Endodermal cell (in vitro differentiated cells): ENCODE measurements at regions not wholly inside any gene's neighbourhood (a gene's known extent, or its start where the extent isn't known, plus 50 kb on each side); places are given as distances from the start of the nearest gene placed in this dataset.

Source experiments
- DNase-seq: peaks from one replicate; pipeline ENCODE4 v3.0.0-alpha.2; 2017
- H3K27ac ChIP-seq: 2 replicates; pipeline ENCODE4 v1.5.1; 2013; ENCODE audit warnings: mild to moderate bottlenecking, low read depth, low read length, moderate library complexity
- H3K27me3 ChIP-seq: 2 replicates; pipeline ENCODE4 v1.6.1; 2013; ENCODE audit warnings: mild to moderate bottlenecking, low read length, moderate library complexity; ENCODE audit not compliant: insufficient read depth, control insufficient read depth, poor library complexity, severe bottlenecking
- H3K36me3 ChIP-seq: 2 replicates; pipeline ENCODE4 v1.7.0; 2013; ENCODE audit warnings: mild to moderate bottlenecking, low read length, moderate library complexity; ENCODE audit not compliant: control insufficient read depth, insufficient read depth
- H3K4me1 ChIP-seq: one replicate; pipeline ENCODE4 v1.7.0; 2013; ENCODE audit warnings: low read length; ENCODE audit not compliant: control insufficient read depth, insufficient read depth
- H3K4me3 ChIP-seq: 2 replicates; pipeline ENCODE4 v1.5.1; 2013; ENCODE audit warnings: mild to moderate bottlenecking, low read length, moderate library complexity
- H3K9ac ChIP-seq: 2 replicates; pipeline ENCODE4 v1.6.1; 2013; ENCODE audit warnings: mild to moderate bottlenecking, low read length, moderate library complexity; ENCODE audit not compliant: poor library complexity, severe bottlenecking; ENCODE audit errors: extremely low read depth
- H3K9me3 ChIP-seq: 2 replicates; pipeline ENCODE4 v1.6.1; 2013; ENCODE audit warnings: mild to moderate bottlenecking, low read length, moderate library complexity; ENCODE audit not compliant: control insufficient read depth
- H3K27ac Mint-ChIP-seq: 2 replicates; pipeline ENCODE4 v1.8.0; 2020; ENCODE audit warnings: mixed read lengths
- H3K27me3 Mint-ChIP-seq: 2 replicates; pipeline ENCODE4 v1.8.0; 2021; ENCODE audit warnings: mild to moderate bottlenecking, mixed read lengths; ENCODE audit not compliant: insufficient read depth
- H3K36me3 Mint-ChIP-seq: 2 replicates; pipeline ENCODE4 v1.8.0; 2020; ENCODE audit warnings: low read depth, mixed read lengths
- H3K4me1 Mint-ChIP-seq: 2 replicates; pipeline ENCODE4 v1.8.0; 2020; ENCODE audit warnings: mixed read lengths
- H3K4me3 Mint-ChIP-seq: 2 replicates; pipeline ENCODE4 v1.8.0; 2020; ENCODE audit warnings: mild to moderate bottlenecking, moderate library complexity, mixed read lengths
- H3K9me3 Mint-ChIP-seq: 2 replicates; pipeline ENCODE4 v1.8.0; 2020; ENCODE audit warnings: mild to moderate bottlenecking, mixed read lengths
- WGBS, 2 experiments: methylation state at CpG; one replicate each; pipeline versions ENCODE4 v1.1.5 to v1.1.7; 2013; ENCODE audit warnings: missing lambda C conversion rate in 2 of 2, mixed read lengths in 1 of 2; ENCODE audit not compliant: insufficient coverage in 1 of 2, insufficient read length in 1 of 2; 5-methylcytosine and 5-hydroxymethylcytosine counted together
- TF ChIP-seq, protein P1 (sequence below): fragments of 200-600 bp; sonication (generic); conservative IDR thresholded peaks from 2 replicates; pipeline ENCODE4 v1.5.0; 2021; ENCODE audit warnings: antibody characterized with exemption, mild to moderate bottlenecking

DNA sequence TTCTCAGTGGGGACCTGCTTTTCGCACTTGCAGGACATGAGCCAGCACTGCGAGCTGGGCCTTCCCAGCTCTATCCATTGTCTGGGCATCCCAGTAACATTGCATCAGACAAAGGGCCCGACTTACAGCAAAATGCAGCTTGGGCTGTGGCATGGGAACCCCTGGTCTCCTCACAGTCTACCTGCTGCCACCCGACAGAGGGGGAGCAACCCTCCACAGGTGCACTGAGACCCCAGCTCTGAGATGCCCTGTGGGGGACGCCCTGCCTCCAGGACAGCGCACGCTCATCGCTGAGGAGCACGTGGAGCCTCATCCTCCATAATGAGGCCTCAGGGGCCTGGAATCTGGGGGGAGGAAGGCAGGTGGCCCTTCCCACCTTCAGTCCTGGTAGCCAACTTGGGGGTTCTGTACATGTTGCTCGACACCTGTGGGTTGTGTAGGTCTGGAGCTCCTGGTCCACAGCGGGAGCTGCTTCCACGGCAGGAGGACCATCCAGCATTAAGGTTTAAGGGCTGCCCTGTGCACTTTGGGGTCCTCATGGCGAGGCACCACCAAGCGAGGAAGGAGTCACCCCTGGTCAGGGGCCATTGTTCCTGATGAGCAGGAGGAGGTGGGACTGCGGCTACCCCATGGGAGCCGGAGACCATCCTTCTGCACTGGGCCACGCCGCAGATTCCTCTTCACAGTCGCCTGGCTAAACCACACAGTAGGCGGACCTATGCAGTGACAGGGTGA lies 376.5 kb upstream of the IRX1 start:
- DNase-seq: no peak
- H3K27ac Mint-ChIP-seq: no peak overlapping the region

DNA sequence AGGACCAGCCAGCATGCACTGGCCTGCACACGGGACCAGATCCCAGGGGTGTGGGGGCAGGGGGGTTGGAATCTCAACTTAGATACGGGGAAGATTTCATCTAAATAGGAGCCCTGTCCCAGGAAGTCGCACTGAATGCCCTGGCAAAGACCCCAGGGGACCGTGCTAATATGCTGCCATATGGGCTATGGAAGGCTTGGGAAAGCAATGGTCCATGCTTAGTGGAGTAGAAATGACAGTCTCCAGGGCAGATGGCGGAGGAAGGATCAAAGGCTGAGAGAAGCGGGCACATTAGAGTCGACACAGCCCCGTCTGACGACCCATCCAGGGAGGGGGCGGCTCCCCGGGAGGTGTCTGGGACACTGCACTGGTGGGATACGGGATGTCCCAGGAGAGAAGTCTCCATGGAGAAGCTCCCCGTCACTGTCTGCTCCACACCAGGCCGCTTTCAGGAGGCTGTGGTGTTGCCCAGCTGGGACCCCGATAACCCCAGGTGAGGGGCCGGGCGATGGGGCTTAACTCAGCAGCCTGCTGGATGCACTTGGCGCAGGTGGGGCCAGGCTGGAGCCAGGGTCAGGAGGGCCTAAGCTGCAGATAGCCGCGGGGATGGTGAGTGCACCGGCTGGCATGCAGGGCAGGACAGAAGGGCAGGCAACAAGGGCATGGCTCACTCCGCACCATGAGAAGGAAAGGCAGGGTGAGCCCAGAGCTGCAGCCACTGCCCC lies 377.7 kb upstream of the IRX1 start:
- DNase-seq: no peak
- WGBS, 2 experiments: 91 to 99% methylated on average over 15 to 22 of the region's 22 CpGs
- Mint-ChIP-seq H3K27me3 (peaks cover 5% of the 10 kb centered on the region), H3K36me3 (no peaks in the 10 kb centered on the region), H3K4me1 (no peaks in the 10 kb centered on the region), H3K27ac (no peak overlapping the region), H3K4me3 (no peak overlapping the region), H3K9me3 (no peaks in the 10 kb centered on the region)
- Histone ChIP-seq H3K27ac (no peak overlapping the region), H3K9ac (no peak overlapping the region), H3K4me1 (no peaks in the 10 kb centered on the region), H3K36me3 (no peaks in the 10 kb centered on the region), H3K9me3 (no peaks in the 10 kb centered on the region), H3K27me3 (no peaks in the 10 kb centered on the region), H3K4me3 (no peak overlapping the region)
- TF ChIP-seq, protein P1, sequence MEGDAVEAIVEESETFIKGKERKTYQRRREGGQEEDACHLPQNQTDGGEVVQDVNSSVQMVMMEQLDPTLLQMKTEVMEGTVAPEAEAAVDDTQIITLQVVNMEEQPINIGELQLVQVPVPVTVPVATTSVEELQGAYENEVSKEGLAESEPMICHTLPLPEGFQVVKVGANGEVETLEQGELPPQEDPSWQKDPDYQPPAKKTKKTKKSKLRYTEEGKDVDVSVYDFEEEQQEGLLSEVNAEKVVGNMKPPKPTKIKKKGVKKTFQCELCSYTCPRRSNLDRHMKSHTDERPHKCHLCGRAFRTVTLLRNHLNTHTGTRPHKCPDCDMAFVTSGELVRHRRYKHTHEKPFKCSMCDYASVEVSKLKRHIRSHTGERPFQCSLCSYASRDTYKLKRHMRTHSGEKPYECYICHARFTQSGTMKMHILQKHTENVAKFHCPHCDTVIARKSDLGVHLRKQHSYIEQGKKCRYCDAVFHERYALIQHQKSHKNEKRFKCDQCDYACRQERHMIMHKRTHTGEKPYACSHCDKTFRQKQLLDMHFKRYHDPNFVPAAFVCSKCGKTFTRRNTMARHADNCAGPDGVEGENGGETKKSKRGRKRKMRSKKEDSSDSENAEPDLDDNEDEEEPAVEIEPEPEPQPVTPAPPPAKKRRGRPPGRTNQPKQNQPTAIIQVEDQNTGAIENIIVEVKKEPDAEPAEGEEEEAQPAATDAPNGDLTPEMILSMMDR: no peak

More for the DNA sequence above, 376.5 kb upstream of the IRX1 start:
- H3K4me1 ChIP-seq: no peaks in the 10 kb centered on the region
- Mint-ChIP-seq H3K27me3 (peaks cover 5% of the 10 kb centered on the region), H3K9me3 (no peaks in the 10 kb centered on the region), H3K36me3 (no peaks in the 10 kb centered on the region), H3K4me1 (no peaks in the 10 kb centered on the region), H3K4me3 (no peak overlapping the region)
- no peak overlapping the region for H3K9ac ChIP-seq
- H3K36me3 ChIP-seq: no peaks in the 10 kb centered on the region
- H3K27ac ChIP-seq: no peak overlapping the region
- no peaks in the 10 kb centered on the region for H3K9me3 ChIP-seq
- TF ChIP-seq, protein P1: no peak
- H3K4me3 ChIP-seq: no peak overlapping the region
- no peaks in the 10 kb centered on the region for H3K27me3 ChIP-seq
- 81 to 86% methylated on average over 8 to 20 of the region's 20 CpGs for WGBS, 2 experiments

DNA sequence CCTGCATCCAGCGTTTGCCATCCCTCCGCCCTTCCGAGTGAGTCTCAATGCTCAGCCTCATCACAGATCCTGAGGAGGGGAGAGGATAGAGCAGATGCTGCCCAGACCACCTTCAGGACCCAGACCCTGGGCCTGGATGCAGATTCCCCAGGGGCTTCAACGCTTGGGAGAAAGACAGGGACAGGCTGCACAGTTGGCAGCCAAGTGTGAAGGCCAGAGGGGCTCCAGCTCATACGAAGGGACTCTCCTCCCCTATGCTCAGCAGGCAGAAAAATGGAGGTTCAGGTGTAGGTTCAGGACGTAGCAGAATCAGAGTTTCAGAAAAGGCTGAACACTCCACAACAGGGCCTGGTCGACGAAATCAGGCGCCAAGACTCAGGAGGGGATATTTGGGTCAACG lies 378.5 kb upstream of the IRX1 start:
- Mint-ChIP-seq H3K27me3 (peaks cover 3% of the 10 kb centered on the region), H3K4me3 (no peak overlapping the region), H3K9me3 (no peaks in the 10 kb centered on the region), H3K36me3 (no peaks in the 10 kb centered on the region), H3K27ac (no peak overlapping the region), H3K4me1 (no peaks in the 10 kb centered on the region)
- Histone ChIP-seq H3K9ac (no peak overlapping the region), H3K4me3 (no peak overlapping the region), H3K4me1 (no peaks in the 10 kb centered on the region), H3K36me3 (no peaks in the 10 kb centered on the region), H3K27me3 (no peaks in the 10 kb centered on the region), H3K9me3 (no peaks in the 10 kb centered on the region), H3K27ac (no peak overlapping the region)
- TF ChIP-seq, protein P1: no peak
- DNase-seq: no peak
- 87 to 96% methylated on average over 6 to 10 of the region's 10 CpGs for WGBS, 2 experiments
